Trophoblast cell (in vitro differentiated cells and primary cell): ENCODE measurements at regions not wholly inside any gene's neighbourhood (a gene's known extent, or its start where the extent isn't known, plus 50 kb on each side); places are given as distances from the start of the nearest gene placed in this dataset.

Experiments
- DNase-seq, 2 donors: peaks; one replicate each; pipeline ENCODE4 v3.0.0-alpha.2; 2016
- H2AFZ ChIP-seq: 2 replicates; pipeline ENCODE4 v1.6.1; 2013; ENCODE audit warnings: low read length, moderate library complexity, mild to moderate bottlenecking; ENCODE audit not compliant: insufficient read depth, poor library complexity
- H2AK5ac ChIP-seq: 2 replicates; pipeline ENCODE4 v1.6.1; 2013; ENCODE audit warnings: mild to moderate bottlenecking, low read length
- H2BK120ac ChIP-seq: 2 replicates; pipeline ENCODE4 v1.6.1; 2013; ENCODE audit warnings: low read length, mild to moderate bottlenecking, moderate library complexity; ENCODE audit not compliant: insufficient read depth, poor library complexity
- H2BK12ac ChIP-seq: 2 replicates; pipeline ENCODE4 v1.6.1; 2013; ENCODE audit warnings: mild to moderate bottlenecking, low read length, moderate library complexity
- H2BK5ac ChIP-seq: 2 replicates; pipeline ENCODE4 v1.6.1; 2013; ENCODE audit warnings: low read length, low read depth, moderate library complexity, mild to moderate bottlenecking; ENCODE audit not compliant: poor library complexity
- H3K14ac ChIP-seq: 2 replicates; pipeline ENCODE4 v1.6.1; 2013; ENCODE audit warnings: mild to moderate bottlenecking, low read length
- H3K18ac ChIP-seq: 2 replicates; pipeline ENCODE4 v1.6.1; 2013; ENCODE audit warnings: mild to moderate bottlenecking, low read length
- H3K23ac ChIP-seq: 2 replicates; pipeline ENCODE4 v1.6.1; 2013; ENCODE audit warnings: low read length
- H3K27ac ChIP-seq: 2 replicates; pipeline ENCODE4 v1.5.1; 2013; ENCODE audit warnings: low read depth, mild to moderate bottlenecking, inconsistent platforms, low read length, moderate library complexity
- H3K27me3 ChIP-seq: 2 replicates; pipeline ENCODE4 v1.6.1; 2013; ENCODE audit warnings: inconsistent platforms, mild to moderate bottlenecking, low read length, moderate library complexity; ENCODE audit not compliant: insufficient read depth
- H3K36me3 ChIP-seq, 2 experiments: 1 replicate in 1 of 2; 2 replicates in 1 of 2; pipeline ENCODE4 v1.6.1; 2013; ENCODE audit warnings: low read length in 2 of 2, mild to moderate bottlenecking in 2 of 2, moderate library complexity in 1 of 2; ENCODE audit not compliant: insufficient read depth in 2 of 2, control insufficient read depth in 1 of 2
- H3K4ac ChIP-seq: 2 replicates; pipeline ENCODE4 v1.6.1; 2013; ENCODE audit warnings: low read depth, mild to moderate bottlenecking, low read length, moderate library complexity
- H3K4me1 ChIP-seq, 2 experiments: 1 replicate in 1 of 2; 2 replicates in 1 of 2; pipeline ENCODE4 v1.6.1; 2013; ENCODE audit warnings: low read length in 2 of 2, mild to moderate bottlenecking in 2 of 2, moderate library complexity in 1 of 2; ENCODE audit not compliant: insufficient read depth in 2 of 2, control insufficient read depth in 1 of 2
- H3K4me2 ChIP-seq: 2 replicates; pipeline ENCODE4 v1.6.1; 2013; ENCODE audit warnings: inconsistent platforms, mild to moderate bottlenecking, low read length, moderate library complexity
- H3K4me3 ChIP-seq: 2 replicates; pipeline ENCODE4 v1.5.1; 2013; ENCODE audit warnings: mild to moderate bottlenecking, low read depth, low read length, inconsistent platforms
- H3K79me1 ChIP-seq: one replicate; pipeline ENCODE4 v1.6.1; 2013; ENCODE audit warnings: low read length
- H3K79me2 ChIP-seq: 2 replicates; pipeline ENCODE4 v1.6.1; 2013; ENCODE audit warnings: low read length, mild to moderate bottlenecking; ENCODE audit not compliant: control insufficient read depth, insufficient read depth, poor library complexity
- H3K9ac ChIP-seq: 2 replicates; pipeline ENCODE4 v1.6.1; 2013; ENCODE audit warnings: mild to moderate bottlenecking, low read length
- H3K9me3 ChIP-seq: 2 replicates; pipeline ENCODE4 v1.6.1; 2013; ENCODE audit warnings: low read depth, mild to moderate bottlenecking, control low read depth, inconsistent platforms, low read length; ENCODE audit not compliant: insufficient read depth
- H4K12ac ChIP-seq: 2 replicates; pipeline ENCODE4 v1.6.1; 2013; ENCODE audit warnings: low read depth, mild to moderate bottlenecking, low read length, moderate library complexity
- H4K8ac ChIP-seq: 2 replicates; pipeline ENCODE4 v1.6.1; 2013; ENCODE audit warnings: low read depth, mild to moderate bottlenecking, low read length, moderate library complexity
- H4K91ac ChIP-seq: one replicate; pipeline ENCODE4 v1.6.1; 2013; ENCODE audit warnings: low read depth, mild to moderate bottlenecking, low read length, moderate library complexity
- WGBS: extraction: QIAGEN DNeasy Blood & Tissue Kit; methylation state at CpG from one replicate; pipeline ENCODE4 v1.1.7; 2013; ENCODE audit warnings: missing lambda C conversion rate; ENCODE audit not compliant: insufficient read length, insufficient coverage; ENCODE audit errors: extremely low coverage; 5-methylcytosine and 5-hydroxymethylcytosine counted together

- no peaks in the 10 kb centered on the region for H3K36me3 ChIP-seq
- no peaks in the 10 kb centered on the region for H3K79me2 ChIP-seq
- H3K4me3 ChIP-seq, result no peak overlapping the region
- no peak overlapping the region for H3K27ac ChIP-seq
- DNase-seq, result no peak
- no peak overlapping the region for H3K14ac ChIP-seq
- no peak overlapping the region for H2AK5ac ChIP-seq
- H4K12ac ChIP-seq, result no peak overlapping the region
- no peak overlapping the region for H2BK5ac ChIP-seq
- H3K9me3 ChIP-seq, result no peaks in the 10 kb centered on the region
- no peak overlapping the region for H3K4me2 ChIP-seq
- H3K18ac ChIP-seq, result no peak overlapping the region
- no peak overlapping the region for H3K23ac ChIP-seq
- no peak overlapping the region for H4K8ac ChIP-seq
- no peaks in the 10 kb centered on the region for H3K79me1 ChIP-seq
- no peak overlapping the region for H4K91ac ChIP-seq
- no CpG with 5 or more reads among the region's 4 CpGs for WGBS
- no peak overlapping the region for H2AFZ ChIP-seq
- no peak overlapping the region for H3K4ac ChIP-seq
- H3K9ac ChIP-seq, result no peak overlapping the region
- no peaks in the 10 kb centered on the region for H3K27me3 ChIP-seq
- no peaks in the 10 kb centered on the region for H3K4me1 ChIP-seq
- H2BK12ac ChIP-seq, result no peak overlapping the region
- no peak overlapping the region for H2BK120ac ChIP-seq
Observed at GRCh38 chrX:34379891-34380290, 247.8 kb upstream of the FAM47A start.

GRCh38 chrX:34377645-34378044 lies 245.5 kb upstream of the FAM47A start:
- no peak overlapping the region for H3K4me2 ChIP-seq
- WGBS, result no CpG with 5 or more reads among the region's 1 CpG
- H3K18ac ChIP-seq, result no peak overlapping the region

GRCh38 chrX:34371754-34372153 lies 239.6 kb upstream of the FAM47A start:
- Histone ChIP-seq H3K27me3 (no peaks in the 10 kb centered on the region), H3K4ac (no peak overlapping the region), H2AFZ (no peak overlapping the region), H3K4me1 (no peaks in the 10 kb centered on the region), H4K91ac (no peak overlapping the region), H2BK120ac (no peak overlapping the region), H3K4me3 (no peak overlapping the region), H2BK12ac (no peak overlapping the region), H3K79me2 (no peaks in the 10 kb centered on the region), H4K8ac (no peak overlapping the region), H3K14ac (no peak overlapping the region), H3K9me3 (no peaks in the 10 kb centered on the region), H3K18ac (no peak overlapping the region), H3K79me1 (no peaks in the 10 kb centered on the region), H4K12ac (no peak overlapping the region), H3K23ac (no peak overlapping the region), H2AK5ac (no peak overlapping the region), H3K27ac (no peak overlapping the region), H2BK5ac (no peak overlapping the region), H3K36me3 (no peaks in the 10 kb centered on the region), H3K9ac (no peak overlapping the region), H3K4me2 (no peak overlapping the region)
- no peak for DNase-seq
- WGBS, result no CpG with 5 or more reads among the region's 1 CpG

More at GRCh38 chrX:34377645-34378044, 245.5 kb upstream of the FAM47A start:
- H3K4me1 ChIP-seq, result no peaks in the 10 kb centered on the region
- no peak overlapping the region for H2BK5ac ChIP-seq
- H3K9me3 ChIP-seq, result no peaks in the 10 kb centered on the region
- no peak for DNase-seq
- H3K4me3 ChIP-seq, result no peak overlapping the region
- no peaks in the 10 kb centered on the region for H3K36me3 ChIP-seq
- no peak overlapping the region for H2AK5ac ChIP-seq
- H4K12ac ChIP-seq, result no peak overlapping the region
- no peaks in the 10 kb centered on the region for H3K79me1 ChIP-seq
- no peak overlapping the region for H3K9ac ChIP-seq
- H3K14ac ChIP-seq, result no peak overlapping the region
- H2AFZ ChIP-seq, result no peak overlapping the region
- no peak overlapping the region for H3K23ac ChIP-seq
- no peaks in the 10 kb centered on the region for H3K79me2 ChIP-seq
- no peak overlapping the region for H4K8ac ChIP-seq
- no peak overlapping the region for H2BK120ac ChIP-seq
- no peak overlapping the region for H3K4ac ChIP-seq
- H4K91ac ChIP-seq, result no peak overlapping the region
- H2BK12ac ChIP-seq, result no peak overlapping the region
- H3K27me3 ChIP-seq, result no peaks in the 10 kb centered on the region
- H3K27ac ChIP-seq, result no peak overlapping the region

GRCh38 chrX:34365471-34365870 lies 233.4 kb upstream of the FAM47A start:
- Histone ChIP-seq H3K79me1 (no peaks in the 10 kb centered on the region), H2AFZ (no peak overlapping the region), H3K23ac (no peak overlapping the region), H3K4me3 (no peak overlapping the region), H3K27ac (no peak overlapping the region), H3K4me2 (no peak overlapping the region), H3K36me3 (no peaks in the 10 kb centered on the region), H2BK5ac (no peak overlapping the region), H4K91ac (no peak overlapping the region), H3K18ac (no peak overlapping the region), H2AK5ac (no peak overlapping the region), H3K4ac (no peak overlapping the region), H3K9ac (no peak overlapping the region), H3K79me2 (no peaks in the 10 kb centered on the region), H2BK12ac (no peak overlapping the region), H4K8ac (no peak overlapping the region), H3K27me3 (no peaks in the 10 kb centered on the region), H2BK120ac (no peak overlapping the region), H3K9me3 (no peaks in the 10 kb centered on the region), H4K12ac (no peak overlapping the region), H3K4me1 (no peaks in the 10 kb centered on the region), H3K14ac (no peak overlapping the region)
- DNase-seq, result peak in 1 of 2 donors; percentile 17
- WGBS, result no CpG with 5 or more reads among the region's 4 CpGs
